ENCODE measurements at regions not wholly inside any gene's neighbourhood (a gene's known extent, or its start where the extent isn't known, plus 50 kb on each side); places are given as distances from the start of the nearest gene placed in this dataset.
"Not testable (repeated sequence)": the region's sequence is repeated elsewhere in the genome, so short reads cannot be mapped to it uniquely, and the experiment has no call there.

GRCh38 chr2:65607662-65608305 lies 175.4 kb upstream of the SPRED2 start:
- TF ChIP-seq CTCF (conservative IDR thresholded peaks at IDR 0.05; ENCODE audit: low read depth, low read length) = no peak
- DNase-seq (ENCODE audit: low read depth) = no peak
- no peak overlapping the region for H3K4me3 ChIP-seq (ENCODE audit: low read depth, low read length)

GRCh38 chr2:65605743-65606058 lies 173.3 kb upstream of the SPRED2 start:
- no peak for DNase-seq (ENCODE audit: low read depth)
- no peak for TF ChIP-seq CTCF (conservative IDR thresholded peaks at IDR 0.05; ENCODE audit: low read depth, low read length)
- H3K4me3 ChIP-seq (ENCODE audit: low read depth, low read length) = no peak overlapping the region

GRCh38 chr2:65605058-65605742 lies 172.8 kb upstream of the SPRED2 start:
- no peak for DNase-seq (ENCODE audit: low read depth)
- no peak overlapping the region for H3K4me3 ChIP-seq (ENCODE audit: low read depth, low read length)
- TF ChIP-seq CTCF (conservative IDR thresholded peaks at IDR 0.05; ENCODE audit: low read depth, low read length) = no peak

GRCh38 chr2:65604246-65604645 lies 171.8 kb upstream of the SPRED2 start:
- no peak overlapping the region for H3K4me3 ChIP-seq (ENCODE audit: low read depth, low read length)
- DNase-seq (ENCODE audit: low read depth) = peak; percentile 47
- no peak for TF ChIP-seq CTCF (conservative IDR thresholded peaks at IDR 0.05; ENCODE audit: low read depth, low read length)

- no peak overlapping the region for H3K4me3 ChIP-seq (ENCODE audit: low read depth, low read length)
- TF ChIP-seq CTCF (conservative IDR thresholded peaks at IDR 0.05; ENCODE audit: low read depth, low read length) = no peak
- no peak for DNase-seq (ENCODE audit: low read depth)
These were observed 170.3 kb upstream of the SPRED2 start for GRCh38 chr2:65602603-65603235.

GRCh38 chr2:65600871-65601270 lies 168.5 kb upstream of the SPRED2 start:
- DNase-seq (ENCODE audit: low read depth) = not testable (repeated sequence)

GRCh38 chr2:65600351-65600750 lies 168.0 kb upstream of the SPRED2 start:
- DNase-seq (ENCODE audit: low read depth); H3K4me3 ChIP-seq (ENCODE audit: low read depth, low read length): not testable (repeated sequence)

More at GRCh38 chr2:65600871-65601270, 168.5 kb upstream of the SPRED2 start:
- H3K4me3 ChIP-seq (ENCODE audit: low read depth, low read length) = not testable (repeated sequence)

GRCh38 chr2:65599693-65600092 lies 167.3 kb upstream of the SPRED2 start:
- H3K4me3 ChIP-seq (ENCODE audit: low read depth, low read length) = no peak overlapping the region
- DNase-seq (ENCODE audit: low read depth) = no peak
- no peak for TF ChIP-seq CTCF (conservative IDR thresholded peaks at IDR 0.05; ENCODE audit: low read depth, low read length)

All from choroid plexus epithelial cell (primary cell).